HG03565 (cell line): ENCODE measurements at regions not wholly inside any gene's neighbourhood (a gene's known extent, or its start where the extent isn't known, plus 50 kb on each side); places are given as distances from the start of the nearest gene placed in this dataset.

Experiments used
- ATAC-seq: cut with Tn5 transposase; IDR thresholded peaks from one replicate; pipeline ENCODE4 v1.9.1; 2021; ENCODE audit warnings: mild to moderate bottlenecking, moderate library complexity; ENCODE audit not compliant: unreplicated experiment

DNA sequence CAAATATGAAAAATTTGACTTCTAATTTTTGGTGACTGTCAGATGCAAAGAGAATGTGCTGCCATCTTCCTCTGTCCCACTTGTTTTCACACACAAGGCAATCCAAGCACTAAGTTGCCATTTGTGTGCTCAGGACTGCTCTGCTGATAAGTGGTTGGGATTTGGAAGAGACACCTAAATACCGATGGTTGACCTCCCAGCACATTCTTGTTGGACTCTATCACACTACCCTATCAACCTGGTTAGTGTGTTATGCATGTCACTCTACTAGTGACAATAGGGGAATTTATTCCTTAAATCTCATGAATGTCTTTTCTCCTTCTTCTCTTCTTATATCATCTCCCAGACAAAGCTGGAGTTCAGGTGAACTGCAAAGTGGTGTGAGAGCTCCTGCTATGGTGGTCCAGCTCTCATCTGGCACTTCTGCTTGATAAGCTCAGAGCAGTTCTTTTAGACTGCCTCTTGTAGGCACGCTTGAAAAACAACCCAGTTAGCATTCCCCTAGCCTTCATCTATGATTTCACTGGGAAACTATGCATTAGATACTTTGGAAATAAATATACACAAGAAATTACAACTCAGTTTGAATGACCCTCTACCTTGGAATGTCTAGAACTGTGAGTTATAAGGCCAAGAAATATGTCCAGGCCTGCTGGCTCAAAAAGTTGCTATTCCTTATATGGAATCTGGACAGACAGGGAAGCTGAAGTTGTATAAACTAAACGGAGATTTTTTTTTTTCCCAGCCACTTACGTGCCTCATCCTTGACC, 404.8 kb downstream of the MEIS1 start:
- no peak for ATAC-seq

DNA sequence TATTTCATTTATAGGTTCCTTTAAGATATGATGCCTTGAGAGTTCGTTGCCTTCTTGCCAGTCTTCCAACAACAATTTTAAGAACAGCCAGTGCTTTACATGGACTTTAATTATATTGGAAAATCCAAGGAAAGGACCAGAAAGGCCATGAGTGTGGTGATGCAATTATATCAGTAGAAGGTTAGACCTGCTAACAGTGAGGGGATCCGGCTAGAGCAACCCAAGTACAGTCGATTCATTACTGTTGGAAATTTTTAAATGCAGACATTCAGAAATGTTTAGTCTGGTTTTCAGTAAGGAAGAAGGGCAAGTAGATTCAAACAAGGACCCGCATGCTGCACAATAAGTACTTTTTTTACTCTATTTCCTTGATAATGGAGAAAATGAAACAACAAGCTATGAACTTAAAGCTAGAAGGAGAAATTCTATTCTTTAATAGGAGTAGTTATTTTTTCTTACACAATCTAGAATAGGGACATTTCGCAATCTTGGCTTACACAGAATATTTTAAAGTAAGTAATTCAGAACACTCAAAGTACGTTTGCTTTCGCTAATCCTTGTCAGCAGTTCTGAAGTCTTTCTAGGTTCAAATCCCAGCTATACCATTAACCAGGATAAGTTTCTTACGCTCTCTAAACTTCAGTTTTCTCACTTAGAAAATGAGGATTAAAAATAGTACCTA, 405.5 kb downstream of the MEIS1 start:
- ATAC-seq, result no peak

DNA sequence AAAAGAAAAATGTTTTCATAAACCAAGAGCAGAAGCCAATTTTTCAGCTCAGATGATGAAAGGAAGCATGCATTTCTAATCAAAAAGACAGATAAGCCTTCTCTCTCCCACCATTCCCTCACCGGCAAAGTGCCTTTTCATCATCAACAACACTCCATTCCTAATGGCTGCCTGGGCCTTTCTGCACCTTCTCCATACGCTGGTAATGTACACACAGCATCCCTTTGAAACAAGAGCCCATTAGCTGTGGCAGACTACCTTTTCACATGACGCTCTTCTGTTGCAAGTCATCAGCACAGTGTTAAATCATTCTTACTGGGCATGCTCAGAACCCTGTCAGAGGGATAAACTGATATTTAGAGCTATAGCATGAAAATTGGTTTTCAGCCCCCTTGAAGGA, 408.9 kb downstream of the MEIS1 start:
- ATAC-seq, result no peak

DNA sequence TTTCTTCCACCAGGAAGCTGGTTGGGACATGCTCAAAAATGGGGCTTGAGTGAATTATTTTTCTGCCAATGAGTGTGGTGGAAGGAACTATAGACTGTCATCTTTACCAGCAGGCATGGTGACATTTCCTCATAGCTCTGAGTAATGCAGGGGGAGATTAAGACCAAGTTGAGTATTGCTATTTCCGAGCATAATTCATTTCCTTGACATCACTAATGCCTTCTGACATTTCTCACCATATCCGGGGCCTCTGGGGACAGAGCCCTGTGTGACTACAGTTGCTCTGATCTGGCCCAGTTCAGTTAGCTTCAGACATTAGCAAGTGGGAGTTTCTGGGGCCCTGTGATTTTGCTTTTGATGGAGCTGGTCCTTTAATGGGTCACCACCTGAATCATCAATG, 410.4 kb downstream of the MEIS1 start:
- no peak for ATAC-seq

DNA sequence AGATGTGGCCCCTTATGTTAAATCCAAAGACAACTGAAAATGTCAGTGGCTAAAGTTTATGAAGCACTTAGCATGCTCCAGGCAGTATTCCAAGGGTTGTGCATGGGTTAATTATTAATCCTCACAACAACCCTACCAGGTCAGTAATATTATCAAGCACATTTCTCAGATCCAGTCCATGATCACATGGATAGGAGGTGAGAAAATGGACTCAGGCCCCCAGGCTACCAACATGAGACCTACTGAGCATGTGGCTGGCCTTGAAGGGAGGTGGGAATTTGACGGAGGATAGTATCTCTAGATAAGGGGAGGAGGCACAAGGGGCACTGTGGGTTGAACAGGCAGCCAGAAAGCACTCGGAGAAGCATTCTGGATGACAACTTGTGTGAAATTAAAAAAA, 412.0 kb downstream of the MEIS1 start:
- ATAC-seq, result no peak

DNA sequence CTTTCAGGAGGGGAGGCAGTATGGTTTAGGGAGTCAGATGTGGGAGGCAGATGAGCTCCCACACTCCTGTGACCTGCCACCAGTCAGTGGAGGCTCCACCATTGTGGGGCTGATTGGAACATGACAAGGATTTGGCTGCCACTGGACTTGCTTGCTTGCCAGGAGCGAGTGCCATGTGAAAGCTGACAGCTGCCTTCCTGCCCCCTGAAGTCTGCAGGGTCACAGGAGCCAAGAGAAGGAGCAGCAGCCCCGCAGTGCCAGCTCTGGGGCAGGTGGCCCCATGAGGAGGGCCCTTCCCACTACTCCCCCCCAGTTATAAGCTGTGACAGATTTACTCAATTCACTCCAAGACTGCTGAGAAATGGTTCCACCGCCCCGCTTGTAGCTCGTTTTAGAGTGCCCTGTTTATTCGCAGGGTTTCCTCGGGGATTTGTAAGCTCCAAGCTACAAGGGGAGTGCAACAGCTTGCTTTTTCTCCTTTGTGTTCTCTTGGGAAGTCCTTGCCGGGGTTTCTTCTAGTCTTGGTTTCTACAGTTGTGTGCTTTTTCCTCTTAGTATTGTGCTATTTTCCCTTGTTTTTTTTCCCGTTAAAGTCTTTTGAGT, 414.3 kb downstream of the MEIS1 start:
- ATAC-seq, result no peak

DNA sequence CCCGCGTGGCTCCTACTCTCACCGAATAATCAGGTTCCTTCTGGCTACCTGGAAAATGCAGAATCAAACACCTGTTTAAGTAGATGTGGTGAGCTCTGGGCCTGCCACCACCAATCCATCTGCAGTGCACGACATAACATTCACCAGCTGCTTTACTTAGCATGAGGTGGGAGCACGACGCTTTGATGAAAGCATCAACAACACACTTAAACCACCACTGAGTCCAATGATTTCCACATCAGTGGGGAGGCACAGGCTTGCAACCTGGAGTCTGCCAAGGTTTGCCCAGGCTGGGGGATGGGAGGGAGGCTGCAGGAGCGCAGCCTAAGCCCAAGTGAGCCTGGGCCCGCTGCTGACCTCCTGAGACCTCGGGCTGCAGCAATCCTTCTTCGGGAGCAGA, 415.5 kb downstream of the MEIS1 start:
- ATAC-seq, result no peak

DNA sequence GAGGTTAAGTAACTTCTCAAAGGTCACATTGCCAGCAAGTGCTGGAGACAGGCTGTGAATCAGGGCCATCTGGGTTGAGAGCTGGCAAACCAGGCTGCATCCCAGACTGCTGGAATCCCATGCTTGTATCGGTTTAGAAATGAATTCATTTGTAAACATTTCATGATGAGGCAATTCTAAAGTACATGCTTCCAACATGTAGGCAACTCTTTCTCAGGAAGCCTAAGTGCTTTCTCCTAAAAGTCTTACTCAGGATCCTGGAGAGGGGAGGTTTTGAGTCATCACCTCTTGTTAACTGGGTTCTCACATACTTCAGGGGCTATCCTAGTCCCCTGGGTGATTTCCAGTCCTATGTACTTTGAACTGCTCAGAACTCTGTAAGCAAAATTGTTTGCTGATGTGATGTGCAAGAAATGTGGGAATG, 416.5 kb downstream of the MEIS1 start:
- ATAC-seq, result no peak

DNA sequence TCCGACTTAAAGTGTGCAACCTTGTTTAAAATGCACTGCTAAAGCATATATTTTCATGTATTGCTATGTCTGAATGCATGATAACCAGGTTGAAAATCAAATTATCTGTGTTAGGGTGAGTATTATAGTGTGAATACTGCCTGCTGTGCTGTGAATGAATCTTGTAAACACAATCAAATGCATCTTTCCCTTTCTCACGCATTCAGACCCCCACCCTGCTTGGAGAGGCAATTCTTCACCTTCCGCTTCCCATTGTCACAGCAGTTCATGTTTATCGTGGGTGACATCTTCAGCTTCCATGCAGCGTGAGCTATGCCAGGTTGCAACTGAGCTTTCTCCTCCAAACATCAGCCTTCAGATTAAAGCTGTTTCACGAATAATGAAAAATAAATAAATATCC, 418.0 kb downstream of the MEIS1 start:
- ATAC-seq, result no peak

DNA sequence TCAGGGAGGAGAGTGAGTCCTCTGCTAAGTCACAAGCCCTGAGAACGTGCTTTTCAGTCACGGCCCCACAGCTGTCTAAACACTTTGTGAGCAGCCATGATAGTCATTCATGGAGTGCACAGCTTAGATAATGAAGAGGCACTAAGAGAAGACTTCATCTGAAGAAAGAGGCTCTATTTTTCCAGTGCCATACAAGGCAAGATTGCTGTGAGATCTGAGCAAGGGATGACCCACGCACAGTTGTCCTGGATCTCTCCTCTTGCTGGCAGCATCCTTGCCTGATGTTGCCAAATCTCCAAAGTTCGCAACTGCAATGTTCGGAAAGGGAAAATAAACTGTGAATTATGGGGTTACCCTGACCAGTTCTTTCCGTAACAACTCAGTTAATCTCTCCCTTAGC, 418.7 kb downstream of the MEIS1 start:
- no peak for ATAC-seq

DNA sequence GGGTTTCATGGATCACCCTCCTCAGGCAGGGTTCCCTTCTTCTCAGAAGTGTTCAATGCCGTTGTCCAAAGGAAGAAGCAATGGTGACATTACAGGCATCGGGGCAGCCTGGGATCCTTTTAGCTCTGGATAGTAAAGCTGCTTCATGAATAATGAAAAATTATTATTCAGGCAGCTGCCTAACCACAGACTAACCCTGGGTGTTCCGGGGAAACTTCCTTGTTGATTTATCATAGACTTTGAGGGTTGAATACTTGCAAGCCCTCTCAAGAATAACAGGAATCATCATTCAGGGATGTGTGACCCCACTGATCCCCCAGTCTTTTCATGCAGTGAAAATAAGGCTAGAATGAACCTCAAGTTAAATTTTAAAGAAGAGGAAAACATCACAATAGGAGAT, 419.4 kb downstream of the MEIS1 start:
- ATAC-seq, result no peak

DNA sequence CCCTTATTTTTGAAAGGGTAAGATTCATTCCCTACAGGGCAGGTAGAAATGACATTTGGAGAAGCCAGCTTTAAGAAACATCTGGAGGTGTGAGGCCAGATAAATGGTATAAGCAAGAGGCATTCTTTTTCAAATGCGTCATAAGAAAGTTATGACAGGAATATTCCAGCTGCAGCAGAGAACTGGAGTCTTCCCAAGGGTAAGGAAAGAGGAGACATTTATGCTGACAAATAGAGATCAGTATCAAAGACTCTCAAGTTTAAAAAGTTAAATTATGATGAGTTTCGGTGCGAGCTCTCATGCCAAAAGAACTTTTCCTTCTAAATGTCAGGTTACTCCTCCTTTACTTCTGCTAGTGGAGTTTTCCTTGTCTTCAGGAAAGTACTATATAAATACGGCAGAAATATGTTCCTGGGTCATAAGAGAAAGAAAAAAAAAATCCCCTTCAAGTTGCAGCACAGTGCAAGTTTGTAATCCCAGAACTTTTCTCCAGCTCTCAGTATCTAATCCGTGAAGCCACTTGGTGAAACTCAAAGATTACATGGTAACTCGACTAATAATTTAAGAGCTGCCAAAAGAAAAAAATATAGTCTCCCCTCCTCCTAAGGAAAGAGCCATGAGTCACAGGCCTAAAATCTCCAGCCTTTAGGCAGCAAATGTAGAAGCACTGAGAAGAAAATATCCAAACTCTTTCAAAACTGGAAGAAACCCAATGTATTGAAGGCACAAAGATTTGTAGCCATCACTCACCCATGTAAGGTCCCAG, 428.1 kb downstream of the MEIS1 start:
- ATAC-seq, result no peak

DNA sequence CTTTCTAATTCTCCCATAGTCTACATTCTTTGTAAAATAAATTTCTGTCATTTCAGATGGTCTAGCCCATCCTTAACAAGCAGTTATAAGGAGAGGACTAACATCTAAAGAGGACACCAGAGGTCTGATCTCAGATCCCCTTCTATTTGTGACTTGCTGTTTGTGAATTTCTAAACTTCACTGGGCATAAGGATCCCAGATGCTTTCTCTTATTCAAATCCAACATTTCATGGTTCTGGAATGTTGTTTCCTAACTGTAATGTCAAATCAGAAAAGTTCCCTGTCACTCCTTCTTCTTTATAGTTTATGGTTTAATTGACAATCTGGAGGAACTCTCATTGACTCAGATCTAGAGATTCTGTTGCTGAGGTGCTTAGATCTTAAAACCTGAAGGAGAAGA, 430.2 kb downstream of the MEIS1 start:
- ATAC-seq, result no peak

DNA sequence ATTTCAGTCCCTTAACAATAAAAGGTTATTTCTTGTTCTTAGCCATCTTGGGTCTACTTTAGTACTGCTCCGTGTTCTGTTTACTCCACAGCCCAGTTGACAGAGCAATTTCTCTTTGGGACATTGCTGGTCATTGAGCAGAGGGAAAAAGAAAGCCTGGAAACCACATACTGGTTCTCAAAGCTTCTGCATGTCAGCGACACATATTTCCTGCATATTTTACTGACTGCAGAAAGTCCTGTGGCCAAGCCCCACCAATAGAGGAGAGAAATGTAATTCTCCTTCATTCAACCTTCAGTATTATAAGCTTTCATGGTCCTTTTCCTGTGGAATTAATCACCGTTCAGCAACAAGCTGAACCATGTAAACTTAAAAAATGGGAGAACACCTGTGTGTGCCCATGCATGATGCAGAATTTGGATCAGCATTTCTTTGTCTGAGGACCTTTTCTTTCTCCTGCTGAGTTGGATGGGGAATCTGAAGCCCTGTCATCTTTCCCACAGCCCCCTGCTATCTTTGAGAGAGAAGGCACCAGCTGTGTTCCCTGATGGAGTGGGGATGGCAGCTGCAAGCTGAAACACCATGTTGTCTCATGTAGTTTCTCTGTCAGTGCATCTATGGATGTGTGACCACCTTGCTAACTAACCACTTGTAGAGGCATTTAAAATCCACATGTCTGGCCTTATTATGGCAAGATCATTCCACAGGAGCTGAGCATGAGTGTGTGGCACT, 431.6 kb downstream of the MEIS1 start:
- ATAC-seq, result no peak

DNA sequence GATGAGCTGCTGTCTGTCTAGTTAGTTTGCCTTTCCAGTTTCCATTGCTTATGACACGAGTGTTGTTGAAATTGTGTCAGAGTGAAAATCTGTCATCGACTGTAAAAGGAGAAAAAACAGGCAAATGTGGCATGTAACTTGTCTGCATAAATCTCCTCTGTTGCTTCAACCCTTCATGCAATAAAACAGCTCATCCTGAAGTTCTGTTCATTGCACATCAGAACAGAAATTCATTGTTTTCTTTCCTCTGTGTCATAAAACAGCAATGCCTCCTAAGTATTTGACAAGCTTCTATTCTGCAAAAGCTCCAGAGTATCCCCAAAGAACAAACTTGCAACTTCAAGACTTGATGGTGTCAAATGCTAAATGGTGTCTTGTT, 432.1 kb downstream of the MEIS1 start:
- no peak for ATAC-seq

DNA sequence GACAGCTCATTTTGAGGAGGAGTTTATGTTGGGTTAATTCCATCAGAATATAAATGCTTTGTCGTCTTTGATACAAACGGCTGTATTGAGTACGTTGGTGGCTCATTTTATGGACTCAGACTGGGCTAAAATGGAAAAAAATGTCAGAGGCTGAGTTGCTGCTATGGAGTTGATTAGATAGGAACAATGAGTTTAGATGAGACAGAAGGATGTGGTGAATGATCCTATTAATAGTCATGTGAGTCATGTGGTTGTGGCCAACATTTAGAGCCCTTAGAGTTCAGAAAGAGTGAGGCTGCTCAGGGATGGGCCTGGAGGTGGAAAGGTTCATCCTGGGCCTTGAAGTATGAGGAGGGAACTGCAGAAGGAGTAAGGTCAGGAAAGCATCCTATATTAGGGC, 434.2 kb downstream of the MEIS1 start:
- no peak for ATAC-seq

DNA sequence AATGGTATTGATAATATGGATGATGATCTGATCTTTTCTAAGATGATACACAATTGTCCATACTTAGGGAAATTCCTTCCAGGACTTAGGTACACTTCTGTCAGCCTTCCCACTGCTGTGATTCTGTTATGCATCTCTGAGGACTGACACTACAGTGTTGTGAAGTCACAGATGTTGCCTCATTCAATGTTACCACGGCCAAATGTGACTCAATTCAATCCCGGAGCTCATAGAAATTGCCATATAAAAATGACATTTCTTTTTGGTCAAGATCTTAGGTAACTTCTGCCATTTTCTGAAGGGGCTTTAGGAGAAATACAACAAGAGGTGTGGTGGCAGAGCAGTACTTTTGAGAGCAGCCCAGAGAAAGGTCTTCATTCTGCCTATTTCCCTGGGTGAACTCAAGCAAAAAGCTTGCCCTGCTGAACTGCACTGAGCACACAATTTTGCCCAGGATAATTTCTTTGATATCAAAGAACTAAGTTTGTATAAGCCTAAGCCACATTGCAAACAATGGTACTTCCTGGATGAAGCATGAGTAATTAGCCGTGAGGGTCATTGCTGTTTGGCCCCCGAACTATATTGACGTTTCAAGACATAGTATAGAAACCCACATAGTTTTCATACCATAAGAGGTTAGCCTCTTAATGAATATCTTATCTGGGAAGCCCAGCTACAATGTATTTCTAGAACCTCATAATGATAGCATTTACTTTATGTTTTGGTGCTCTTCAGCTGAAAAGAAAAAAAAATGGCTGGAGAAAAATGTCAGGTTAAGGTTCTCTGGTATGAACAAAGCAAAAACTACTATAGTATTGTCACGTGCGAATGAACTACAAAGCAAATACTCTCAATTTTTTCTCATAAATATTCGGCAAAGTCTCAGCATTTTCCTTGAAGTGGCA, 437.4 kb downstream of the MEIS1 start:
- ATAC-seq, result no peak

DNA sequence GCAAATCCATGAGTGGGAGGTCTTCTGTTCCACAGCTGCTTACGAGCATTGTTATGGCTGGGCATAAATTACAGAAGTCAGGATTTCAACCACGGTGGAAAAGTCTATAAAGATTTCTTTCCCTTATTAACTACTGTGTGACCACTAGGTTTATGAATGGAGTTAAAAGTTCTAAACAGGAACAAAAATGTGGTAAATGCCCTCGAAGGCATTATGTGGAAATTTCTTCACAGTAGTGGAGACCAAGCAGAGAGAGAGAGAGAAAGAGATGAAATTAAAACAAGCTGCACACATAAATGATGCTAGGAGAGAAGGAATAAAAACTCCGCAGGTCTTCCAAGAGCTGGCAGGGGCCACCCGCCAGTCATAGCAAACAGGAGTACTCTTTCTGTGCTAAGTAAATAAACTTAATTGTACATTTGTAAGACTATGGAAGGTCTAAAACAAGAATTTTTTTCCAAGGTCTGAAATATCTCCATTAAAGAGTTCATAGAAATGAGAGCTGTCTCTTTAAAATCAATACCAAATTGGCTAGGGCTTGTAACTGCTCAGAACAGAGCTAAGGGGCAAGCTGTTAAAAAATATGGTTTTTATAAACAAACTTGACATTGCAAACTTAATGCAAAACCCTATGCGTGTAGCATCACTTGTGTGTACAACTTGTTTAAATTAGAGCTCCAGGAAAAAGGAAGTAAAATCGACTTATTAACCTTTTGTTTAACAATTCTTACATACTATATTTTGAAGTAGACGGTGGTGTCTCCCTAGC, 438.2 kb downstream of the MEIS1 start:
- ATAC-seq, result no peak

DNA sequence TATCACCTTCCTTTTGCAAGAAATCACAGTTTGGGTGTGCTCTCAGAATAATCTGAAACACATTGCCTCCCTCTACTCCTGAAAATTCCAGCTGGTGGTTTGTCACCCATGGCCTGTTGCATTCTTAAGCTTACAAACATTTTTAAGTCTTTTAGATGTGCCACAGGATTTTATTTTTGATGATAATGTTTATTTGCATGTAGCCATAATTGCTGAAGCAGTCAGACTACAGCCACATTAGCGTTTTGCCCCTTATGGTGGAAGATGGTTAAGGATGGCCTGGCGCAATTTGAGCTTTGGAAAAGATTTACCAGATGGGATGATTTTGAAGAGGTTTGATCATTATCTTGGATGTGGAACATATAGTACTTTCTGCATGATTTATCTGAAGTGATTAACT, 439.5 kb downstream of the MEIS1 start:
- ATAC-seq, result no peak
